TTC549 (cell line): ENCODE measurements at regions not wholly inside any gene's neighbourhood (a gene's known extent, or its start where the extent isn't known, plus 50 kb on each side); places are given as distances from the start of the nearest gene placed in this dataset.

Source experiments
- FAIRE-seq: peaks from 2 replicates; lab custom pipeline; 2012; peaks lifted over from hg19 to GRCh38; lab: Jason Lieb, UNC

DNA sequence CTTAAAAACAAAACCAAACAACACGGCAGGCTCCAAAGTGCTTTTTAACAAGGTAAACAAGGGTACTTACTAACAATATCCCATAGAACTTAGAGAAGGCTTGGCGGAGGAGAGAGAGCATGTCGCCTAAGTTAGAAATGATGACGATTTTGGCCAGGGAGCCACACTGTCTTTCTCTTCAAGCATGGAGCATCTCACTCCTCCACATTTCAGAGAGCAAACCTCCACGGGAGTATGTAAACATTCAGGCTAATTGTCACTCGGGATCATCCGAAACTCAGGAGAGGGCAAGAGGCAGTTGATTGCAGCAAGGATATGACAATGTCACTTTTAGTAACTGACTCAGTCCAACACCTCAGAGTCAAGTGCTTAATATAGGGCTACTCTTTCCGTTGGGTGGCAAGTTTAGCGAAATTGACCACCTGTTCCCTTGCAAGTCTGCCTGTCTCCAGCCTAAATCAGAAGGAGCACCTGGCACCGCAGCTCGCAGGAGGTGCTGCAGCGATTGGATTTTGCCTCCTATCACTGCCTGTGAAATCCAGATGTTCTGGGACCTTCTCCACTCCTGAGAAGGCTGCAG lies 65.8 kb upstream of the RPS6KA2 start:
- FAIRE-seq = no peak

DNA sequence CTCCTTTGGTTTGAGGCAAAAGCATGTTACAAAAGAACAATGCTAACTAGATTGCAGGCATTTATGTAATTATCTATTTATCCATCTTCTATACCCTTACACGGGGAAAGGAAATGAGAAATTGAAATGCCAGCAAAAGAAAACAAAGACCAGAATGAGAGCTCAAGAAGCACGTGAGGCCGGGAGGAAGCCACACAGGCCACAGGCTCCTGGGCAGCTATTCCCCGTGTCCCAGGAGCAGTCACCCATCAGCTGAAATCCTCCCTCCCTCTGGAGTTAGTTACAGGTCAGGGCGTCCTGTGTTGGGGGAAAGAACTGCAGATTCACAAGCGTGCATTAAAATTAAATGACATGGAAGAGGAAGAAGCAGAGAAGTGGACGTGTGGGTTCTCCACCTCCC lies 64.7 kb upstream of the RPS6KA2 start:
- FAIRE-seq = no peak

DNA sequence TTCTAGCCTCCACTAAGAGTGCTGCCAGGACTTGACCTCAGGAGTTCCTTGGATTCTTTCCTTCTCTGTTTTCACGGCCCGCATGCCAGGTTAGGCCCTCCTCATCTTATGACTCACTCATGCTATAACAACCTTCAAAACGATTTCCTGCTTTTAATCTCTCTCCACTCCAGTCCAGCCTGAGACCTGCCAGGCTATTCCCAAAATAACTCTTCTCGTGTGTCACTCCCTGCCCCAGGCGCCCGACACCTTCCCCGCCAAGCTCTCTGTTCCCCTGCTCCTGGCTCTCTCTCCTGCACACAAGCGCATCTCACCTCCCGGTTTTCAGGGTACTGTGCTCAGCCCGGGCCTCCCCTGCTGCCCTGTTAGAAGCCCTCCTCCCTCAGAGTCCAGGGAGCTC lies 64.1 kb upstream of the RPS6KA2 start:
- no peak for FAIRE-seq

DNA sequence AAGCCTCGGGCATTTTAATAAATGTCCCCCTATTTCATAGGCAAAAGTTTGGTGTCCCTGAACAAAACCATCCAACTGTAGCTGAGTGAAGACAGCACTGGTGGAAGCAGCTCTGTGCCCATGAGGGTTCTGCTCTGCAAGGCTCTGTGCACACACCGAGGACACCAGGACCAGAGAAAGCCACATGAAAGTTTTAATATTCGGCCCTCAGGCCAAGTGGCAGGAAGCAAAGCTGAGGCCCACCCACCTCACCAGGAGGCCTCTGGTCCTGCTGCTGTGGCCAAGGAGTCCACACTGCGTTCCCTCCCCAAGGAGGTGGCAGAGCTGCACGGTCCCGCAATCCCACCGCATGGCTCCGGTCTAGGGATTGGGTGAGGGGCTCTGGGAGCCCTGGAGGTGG lies 62.6 kb upstream of the RPS6KA2 start:
- FAIRE-seq = no peak

GRCh38 chr6:166688901-166689300 lies 61.9 kb upstream of the RPS6KA2 start:
- FAIRE-seq = no peak

GRCh38 chr6:166687879-166688205 lies 60.8 kb upstream of the RPS6KA2 start:
- FAIRE-seq = no peak

GRCh38 chr6:166687070-166687878 lies 60.2 kb upstream of the RPS6KA2 start:
- FAIRE-seq = no peak

DNA sequence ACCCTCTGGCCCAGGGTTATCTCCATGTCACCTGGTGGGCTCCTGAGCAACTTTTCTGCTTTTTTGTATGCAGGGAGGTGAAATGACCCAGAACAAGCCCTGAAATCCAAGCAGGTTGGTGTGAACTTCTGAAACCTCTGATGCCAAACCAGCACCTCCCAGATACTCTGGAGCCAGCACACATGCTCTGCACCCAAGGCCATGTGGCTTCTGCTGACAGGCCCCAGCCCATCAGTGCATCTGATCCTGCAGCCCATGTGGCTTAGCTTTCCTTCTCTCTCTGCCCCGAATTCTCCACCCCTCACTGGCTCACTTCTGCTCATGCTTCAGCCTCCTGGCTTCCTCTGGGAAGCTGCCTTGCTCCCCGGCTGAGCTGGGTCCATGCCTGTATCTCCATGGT lies 59.3 kb upstream of the RPS6KA2 start:
- FAIRE-seq = no peak

- no peak for FAIRE-seq
Observed at GRCh38 chr6:166684866-166685265, 57.8 kb upstream of the RPS6KA2 start.

GRCh38 chr6:166684170-166684569 lies 57.1 kb upstream of the RPS6KA2 start:
- no peak for FAIRE-seq

GRCh38 chr6:166683477-166683876 lies 56.4 kb upstream of the RPS6KA2 start:
- no peak for FAIRE-seq

DNA sequence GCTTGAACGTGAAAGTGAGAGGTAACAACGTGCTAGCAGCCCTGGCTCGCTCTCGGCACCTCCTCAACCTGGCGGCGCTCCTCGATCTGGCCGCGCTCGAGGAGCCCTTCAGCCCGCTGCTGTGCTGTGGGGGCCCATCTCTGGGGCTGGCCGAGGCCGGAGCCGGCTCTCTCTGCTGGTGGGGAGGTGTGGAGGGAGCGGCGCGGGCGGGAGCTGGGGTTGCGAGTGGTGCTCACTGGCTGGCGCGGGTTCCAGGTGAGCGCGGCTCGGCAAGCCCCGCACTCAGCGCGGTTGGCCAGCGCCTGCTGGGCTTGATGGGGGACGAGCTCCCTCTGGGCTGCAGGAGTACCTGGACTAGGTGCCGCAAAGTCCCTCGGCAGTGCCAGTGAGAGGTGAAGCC lies 52.5 kb upstream of the RPS6KA2 start:
- no peak for FAIRE-seq

GRCh38 chr6:166678426-166678825 lies 51.4 kb upstream of the RPS6KA2 start:
- FAIRE-seq = no peak

- no peak for FAIRE-seq
Observed at GRCh38 chr6:166677941-166678340, 50.9 kb upstream of the RPS6KA2 start.
